ENCODE measurements at regions not wholly inside any gene's neighbourhood (a gene's known extent, or its start where the extent isn't known, plus 50 kb on each side); places are given as distances from the start of the nearest gene placed in this dataset.

GRCh38 chr18:30113454-30113853 lies 929.1 kb downstream of the DSC3 start:
- intact Hi-C loops (cut with DNase I; ENCODE audit: low total_unique reads) = no loop called here
- H3K4me1 ChIP-seq = no peaks in the 10 kb centered on the region
- H3K9me3 ChIP-seq = no peaks in the 10 kb centered on the region
- no peaks in the 10 kb centered on the region for H3K27me3 ChIP-seq
- no peak for TF ChIP-seq CTCF (IDR thresholded peaks at IDR 0.05)
- no peak for TF ChIP-seq POLR2A (IDR thresholded peaks at IDR 0.05)
- no peak for DNase-seq
- no peak overlapping the region for H3K27ac ChIP-seq
- H3K36me3 ChIP-seq = no peaks in the 10 kb centered on the region
- H3K4me3 ChIP-seq = no peak overlapping the region

- H3K36me3 ChIP-seq = no peaks in the 10 kb centered on the region
- DNase-seq = no peak
- TF ChIP-seq POLR2A (IDR thresholded peaks at IDR 0.05) (no peak), CTCF (IDR thresholded peaks at IDR 0.05) (no peak)
- intact Hi-C loops (cut with DNase I; ENCODE audit: low total_unique reads) = no loop called here
- no peaks in the 10 kb centered on the region for H3K27me3 ChIP-seq
- H3K27ac ChIP-seq = no peak overlapping the region
- H3K9me3 ChIP-seq = no peaks in the 10 kb centered on the region
- H3K4me1 ChIP-seq = no peaks in the 10 kb centered on the region
- no peak overlapping the region for H3K4me3 ChIP-seq
Observed at GRCh38 chr18:30106356-30106755, 936.2 kb downstream of the DSC3 start.

- Histone ChIP-seq H3K4me1 (no peaks in the 10 kb centered on the region), H3K27ac (no peak overlapping the region), H3K4me3 (no peak overlapping the region), H3K9me3 (no peaks in the 10 kb centered on the region), H3K27me3 (no peaks in the 10 kb centered on the region), H3K36me3 (no peaks in the 10 kb centered on the region)
- TF ChIP-seq CTCF (IDR thresholded peaks at IDR 0.05) = no peak
- TF ChIP-seq POLR2A (IDR thresholded peaks at IDR 0.05) = no peak
- intact Hi-C loops (cut with DNase I; ENCODE audit: low total_unique reads) = no loop called here
- DNase-seq = no peak
Observed at GRCh38 chr18:30103881-30104280, 938.7 kb downstream of the DSC3 start.

- intact Hi-C loops (cut with DNase I; ENCODE audit: low total_unique reads) = no loop called here
- no peaks in the 10 kb centered on the region for H3K36me3 ChIP-seq
- no peak for DNase-seq
- H3K4me3 ChIP-seq = no peak overlapping the region
- no peak overlapping the region for H3K27ac ChIP-seq
- H3K27me3 ChIP-seq = no peaks in the 10 kb centered on the region
- H3K4me1 ChIP-seq = no peaks in the 10 kb centered on the region
- TF ChIP-seq POLR2A (IDR thresholded peaks at IDR 0.05) (no peak), CTCF (IDR thresholded peaks at IDR 0.05) (no peak)
- no peaks in the 10 kb centered on the region for H3K9me3 ChIP-seq
Observed at GRCh38 chr18:30096796-30097195, 945.7 kb downstream of the DSC3 start.

- intact Hi-C loops (cut with DNase I; ENCODE audit: low total_unique reads) = no loop called here
Observed at GRCh38 chr18:30094556-30094955, 948.0 kb downstream of the DSC3 start.

More at GRCh38 chr18:30094556-30094955, 948.0 kb downstream of the DSC3 start:
- Histone ChIP-seq H3K27ac (no peak overlapping the region), H3K36me3 (no peaks in the 10 kb centered on the region), H3K9me3 (no peaks in the 10 kb centered on the region), H3K27me3 (no peaks in the 10 kb centered on the region), H3K4me1 (no peaks in the 10 kb centered on the region), H3K4me3 (no peak overlapping the region)
- DNase-seq = no peak
- no peak for TF ChIP-seq POLR2A (IDR thresholded peaks at IDR 0.05)
- TF ChIP-seq CTCF (IDR thresholded peaks at IDR 0.05) = no peak

All from uterus (tissue), 3 donors.